Small intestine (tissue), 7 donors: ENCODE measurements at regions not wholly inside any gene's neighbourhood (a gene's known extent, or its start where the extent isn't known, plus 50 kb on each side); places are given as distances from the start of the nearest gene placed in this dataset.
A peak's percentile ranks its signal among the peaks of the same experiment; 100 is the strongest.

Experiments
- DNase-seq, 2 donors: peaks; one replicate each; pipeline versions ENCODE4 v3.0.0 to v3.0.0-alpha.2; 2013
- FAIRE-seq: peaks from 2 replicates; lab custom pipeline; 2012; peaks lifted over from hg19 to GRCh38; lab: Jason Lieb, UNC
- H3K27ac ChIP-seq, 3 donors: one replicate each; pipeline ENCODE4 v1.5.1; 2013; ENCODE audit warnings: low read length in 2 of 3, mild to moderate bottlenecking in 2 of 3, control low read depth in 1 of 3, inconsistent platforms in 1 of 3, low read depth in 1 of 3, moderate library complexity in 1 of 3
- H3K27me3 ChIP-seq, 3 donors: one replicate each; pipeline ENCODE4 v1.6.1; 2013; ENCODE audit warnings: low read length in 3 of 3, inconsistent platforms in 1 of 3; ENCODE audit not compliant: control insufficient read depth in 3 of 3, insufficient read depth in 3 of 3
- H3K36me3 ChIP-seq, 3 donors: one replicate each; pipeline ENCODE4 v1.6.1; 2013; ENCODE audit warnings: low read length in 3 of 3, inconsistent platforms in 1 of 3, low read depth in 1 of 3, mild to moderate bottlenecking in 1 of 3, moderate library complexity in 1 of 3; ENCODE audit not compliant: control insufficient read depth in 3 of 3, insufficient read depth in 2 of 3
- H3K4me1 ChIP-seq, 3 donors: one replicate each; pipeline ENCODE4 v1.6.1; 2013; ENCODE audit warnings: low read length in 2 of 3, inconsistent platforms in 1 of 3, low read depth in 1 of 3, mild to moderate bottlenecking in 1 of 3, moderate library complexity in 1 of 3; ENCODE audit not compliant: control insufficient read depth in 3 of 3, insufficient read depth in 2 of 3
- H3K4me3 ChIP-seq, 3 donors: one replicate each; pipeline ENCODE4 v1.5.1; 2013; ENCODE audit warnings: low read length in 3 of 3, control low read depth in 1 of 3, inconsistent platforms in 1 of 3, low read depth in 1 of 3, mild to moderate bottlenecking in 1 of 3, moderate library complexity in 1 of 3
- H3K9me3 ChIP-seq, 2 donors: one replicate each; pipeline ENCODE4 v1.6.1; 2013; ENCODE audit warnings: low read depth in 1 of 2, low read length in 1 of 2; ENCODE audit not compliant: control insufficient read depth in 2 of 2, insufficient read depth in 1 of 2
- WGBS, 3 donors: extraction: QIAGEN DNeasy Blood & Tissue Kit; methylation state at CpG; one replicate each; pipeline ENCODE4 v1.1.7; 2013; 5-methylcytosine and 5-hydroxymethylcytosine counted together
- donor health status: healthy with polysubstance abuse.
- donor health status: control.
- donor health status: control.
- donor health status: Bipolar disorder and iron deficiency.
- donor health status: healthy.

- FAIRE-seq (no peak), DNase-seq (no peak)
- Histone ChIP-seq H3K27me3 (no peaks in the 10 kb centered on the region), H3K9me3 (no peaks in the 10 kb centered on the region), H3K27ac (no peak overlapping the region), H3K4me3 (no peak overlapping the region), H3K36me3 (no peaks in the 10 kb centered on the region), H3K4me1 (no peaks in the 10 kb centered on the region)
Measured at GRCh38 chr3:167094632-167095031, 285.5 kb downstream of the ZBBX start.

GRCh38 chr3:167091226-167091625 is 288.9 kb downstream of the ZBBX start:
- no peak for DNase-seq

GRCh38 chr3:167084545-167084944 is 295.6 kb downstream of the ZBBX start:
- Histone ChIP-seq H3K9me3 (no peaks in the 10 kb centered on the region), H3K4me3 (no peak overlapping the region), H3K27ac (no peak overlapping the region), H3K36me3 (no peaks in the 10 kb centered on the region), H3K27me3 (no peaks in the 10 kb centered on the region), H3K4me1 (no peaks in the 10 kb centered on the region)
- WGBS, 3 donors, result 39 to 48% (median 46%) methylated on average over 2 of the region's 2 CpGs
- no peak for FAIRE-seq
- peak; percentile 7 to 24 for DNase-seq

More at GRCh38 chr3:167091226-167091625, 288.9 kb downstream of the ZBBX start:
- H3K4me3 ChIP-seq, result no peak overlapping the region
- no peaks in the 10 kb centered on the region for H3K36me3 ChIP-seq
- H3K9me3 ChIP-seq, result no peaks in the 10 kb centered on the region
- H3K27me3 ChIP-seq, result no peaks in the 10 kb centered on the region
- WGBS, 3 donors, result 23 to 44% (median 28%) methylated on average over 2 of the region's 2 CpGs
- H3K4me1 ChIP-seq, result no peaks in the 10 kb centered on the region
- FAIRE-seq, result no peak
- H3K27ac ChIP-seq, result no peak overlapping the region

- no peaks in the 10 kb centered on the region for H3K36me3 ChIP-seq
- 70 to 81% (median 72%) methylated on average over 7 of the region's 7 CpGs for WGBS, 3 donors
- no peaks in the 10 kb centered on the region for H3K4me1 ChIP-seq
- no peaks in the 10 kb centered on the region for H3K9me3 ChIP-seq
- H3K27ac ChIP-seq, result no peak overlapping the region
- FAIRE-seq (no peak), DNase-seq (no peak)
- no peak overlapping the region for H3K4me3 ChIP-seq
- no peaks in the 10 kb centered on the region for H3K27me3 ChIP-seq
Measured at GRCh38 chr3:167078070-167078622, 302.0 kb downstream of the ZBBX start.

GRCh38 chr3:167067787-167068161 is 312.3 kb downstream of the ZBBX start:
- Histone ChIP-seq H3K4me3 (no peak overlapping the region), H3K27ac (no peak overlapping the region)

GRCh38 chr3:167066977-167067786 is 312.9 kb downstream of the ZBBX start:
- H3K27ac ChIP-seq, result no peak overlapping the region
- DNase-seq (peak; percentile 8 to 37), FAIRE-seq (no peak)
- H3K9me3 ChIP-seq, result no peaks in the 10 kb centered on the region
- no peaks in the 10 kb centered on the region for H3K27me3 ChIP-seq
- H3K4me3 ChIP-seq, result no peak overlapping the region
- H3K36me3 ChIP-seq, result no peaks in the 10 kb centered on the region
- 10 to 36% (median 23%) methylated on average over 5 of the region's 5 CpGs for WGBS, 3 donors
- H3K4me1 ChIP-seq, result no peaks in the 10 kb centered on the region

More at GRCh38 chr3:167067787-167068161, 312.3 kb downstream of the ZBBX start:
- 37 to 56% (median 46%) methylated on average over 3 of the region's 3 CpGs for WGBS, 3 donors
- Histone ChIP-seq H3K4me1 (no peaks in the 10 kb centered on the region), H3K36me3 (no peaks in the 10 kb centered on the region), H3K9me3 (no peaks in the 10 kb centered on the region), H3K27me3 (no peaks in the 10 kb centered on the region)
- DNase-seq, result no peak
- FAIRE-seq, result no peak

GRCh38 chr3:167057581-167057980 is 322.5 kb downstream of the ZBBX start:
- H3K4me1 ChIP-seq, result no peaks in the 10 kb centered on the region
- FAIRE-seq, result no peak
- no peak overlapping the region for H3K4me3 ChIP-seq
- no peaks in the 10 kb centered on the region for H3K36me3 ChIP-seq
- no peak for DNase-seq
- no peaks in the 10 kb centered on the region for H3K9me3 ChIP-seq
- no peak overlapping the region for H3K27ac ChIP-seq
- no peaks in the 10 kb centered on the region for H3K27me3 ChIP-seq
- WGBS, 3 donors, result 81 to 97% (median 82%) methylated on average over 1 of the region's 1 CpG

GRCh38 chr3:167054926-167055325 is 325.2 kb downstream of the ZBBX start:
- FAIRE-seq (no peak), DNase-seq (no peak)
- no peaks in the 10 kb centered on the region for H3K4me1 ChIP-seq
- no peak overlapping the region for H3K4me3 ChIP-seq
- no peaks in the 10 kb centered on the region for H3K27me3 ChIP-seq
- no peaks in the 10 kb centered on the region for H3K9me3 ChIP-seq
- WGBS, 3 donors, result 18 to 46% (median 26%) methylated on average over 2 of the region's 2 CpGs
- no peaks in the 10 kb centered on the region for H3K36me3 ChIP-seq
- H3K27ac ChIP-seq, result no peak overlapping the region
